ENCODE measurements at regions not wholly inside any gene's neighbourhood (a gene's known extent, or its start where the extent isn't known, plus 50 kb on each side); places are given as distances from the start of the nearest gene placed in this dataset.

GRCh38 chr1:193333166-193333565, 146.8 kb upstream of the B3GALT2 start:
- no peak overlapping the region for H3K27ac Mint-ChIP-seq
- peaks cover 4% of the 10 kb centered on the region for H3K4me1 Mint-ChIP-seq
- DNase-seq = no peak
- H3K9me3 Mint-ChIP-seq = peaks cover 21 to 35% of the 10 kb centered on the region in 2 donors
- no peaks in the 10 kb centered on the region for H3K27me3 Mint-ChIP-seq
- no peak for ATAC-seq
- no peak overlapping the region for H3K4me3 Mint-ChIP-seq

DNA sequence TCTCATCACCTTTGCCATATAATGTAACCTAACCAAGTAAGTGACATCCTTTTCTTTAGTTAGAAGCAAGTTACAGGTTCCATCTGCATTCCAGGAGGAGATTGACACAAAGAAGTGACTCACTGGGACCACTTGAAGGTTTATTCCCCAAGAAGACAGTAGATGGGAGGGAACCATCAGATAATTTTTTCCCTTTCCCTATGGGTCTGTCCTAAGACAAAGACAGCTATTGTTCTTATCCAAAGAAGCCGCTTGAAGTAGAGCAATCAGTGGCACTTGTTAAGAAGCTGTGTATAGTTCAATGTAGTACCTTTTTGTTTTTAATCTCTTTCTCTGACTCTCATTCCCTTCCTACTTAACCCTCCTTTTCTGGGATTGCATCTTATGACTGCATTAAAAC, 139.9 kb upstream of the B3GALT2 start:
- no peak overlapping the region for H3K27ac Mint-ChIP-seq

DNA sequence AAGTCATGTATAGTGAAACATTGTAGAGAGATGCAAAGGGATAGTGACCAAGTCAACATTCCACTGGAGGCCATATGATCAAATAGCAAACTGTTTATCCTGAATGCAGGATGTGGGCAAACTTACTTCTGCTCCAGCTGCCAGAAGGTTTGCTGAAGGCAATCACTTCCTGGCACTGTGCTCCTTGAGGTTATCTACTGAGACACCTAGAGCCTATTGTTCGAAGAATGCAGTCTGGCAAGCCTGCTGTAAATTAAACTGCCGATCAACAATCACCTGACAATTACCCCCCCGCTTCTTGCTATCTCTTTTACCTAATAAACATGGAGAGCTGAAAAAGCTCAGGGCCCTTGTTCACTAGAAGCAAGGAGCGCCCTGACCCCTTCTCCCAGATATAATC, 139.4 kb upstream of the B3GALT2 start:
- Mint-ChIP-seq H3K27ac (no peak overlapping the region), H3K9me3 (peaks cover 15 to 40% of the 10 kb centered on the region in 2 donors), H3K4me1 (no peaks in the 10 kb centered on the region), H3K4me3 (no peak overlapping the region), H3K27me3 (no peaks in the 10 kb centered on the region)
- ATAC-seq (no peak), DNase-seq (no peak)

More for the DNA sequence above, 139.9 kb upstream of the B3GALT2 start:
- Mint-ChIP-seq H3K4me1 (no peaks in the 10 kb centered on the region), H3K4me3 (no peak overlapping the region), H3K9me3 (peaks cover 16 to 45% of the 10 kb centered on the region in 2 donors), H3K27me3 (no peaks in the 10 kb centered on the region)
- ATAC-seq (no peak), DNase-seq (no peak)

GRCh38 chr1:193325042-193325441, 138.6 kb upstream of the B3GALT2 start:
- H3K4me3 Mint-ChIP-seq = no peak overlapping the region
- no peaks in the 10 kb centered on the region for H3K27me3 Mint-ChIP-seq
- peaks cover 14 to 38% of the 10 kb centered on the region in 2 donors for H3K9me3 Mint-ChIP-seq
- H3K27ac Mint-ChIP-seq = no peak overlapping the region
- ATAC-seq (no peak), DNase-seq (no peak)
- no peaks in the 10 kb centered on the region for H3K4me1 Mint-ChIP-seq

DNA sequence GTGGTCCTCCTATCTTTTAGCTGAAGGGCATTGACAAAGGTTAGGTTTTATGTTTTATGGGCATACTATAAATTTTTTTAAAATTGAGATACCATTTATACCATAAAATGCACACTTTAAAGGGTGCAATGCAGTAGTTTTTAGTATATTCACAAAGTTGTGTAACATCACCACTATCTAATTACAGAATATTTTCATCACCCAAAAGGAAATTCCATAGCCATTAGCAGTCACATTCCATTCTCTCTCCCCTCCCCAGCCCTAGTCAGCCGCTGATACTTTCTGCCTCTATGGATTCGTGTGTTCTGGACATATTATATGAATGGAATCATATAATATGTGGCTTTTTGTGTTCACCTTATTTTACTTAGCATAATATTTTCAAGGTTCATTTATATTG, 135.8 kb upstream of the B3GALT2 start:
- Mint-ChIP-seq H3K4me3 (no peak overlapping the region), H3K27ac (no peak overlapping the region), H3K4me1 (no peaks in the 10 kb centered on the region), H3K27me3 (no peaks in the 10 kb centered on the region), H3K9me3 (peaks cover 17 to 33% of the 10 kb centered on the region in 2 donors)
- DNase-seq (no peak), ATAC-seq (no peak)

DNA sequence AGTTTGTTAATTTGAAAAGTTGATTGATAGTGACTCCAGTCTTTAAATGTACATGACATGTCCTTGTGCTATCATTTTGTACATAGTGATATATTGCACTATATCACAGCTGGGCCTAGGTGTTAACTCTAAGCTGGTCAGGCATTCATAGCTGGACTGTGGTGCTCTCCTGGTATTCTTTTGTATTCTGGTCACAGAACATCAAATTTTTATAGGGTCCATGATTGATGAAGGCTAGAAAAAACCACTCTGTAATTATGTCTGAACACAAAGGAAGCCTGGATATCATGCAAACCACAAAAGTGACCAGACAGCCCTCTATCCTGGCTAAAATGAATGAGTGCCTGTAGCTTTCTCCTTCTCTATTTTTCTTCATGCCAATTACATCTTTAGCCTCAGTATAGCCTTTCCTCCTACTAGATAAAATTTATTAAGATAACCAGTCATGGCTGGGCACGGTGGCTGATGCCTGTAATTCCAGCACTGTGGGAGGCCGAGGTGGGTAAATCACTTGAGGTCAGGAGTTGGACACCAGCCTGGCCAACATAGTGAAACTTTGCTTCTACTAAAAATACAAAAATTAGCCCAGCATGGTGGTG, 134.9 kb upstream of the B3GALT2 start:
- DNase-seq (no peak), ATAC-seq (no peak)
- H3K4me1 Mint-ChIP-seq = no peaks in the 10 kb centered on the region
- no peaks in the 10 kb centered on the region for H3K27me3 Mint-ChIP-seq
- H3K4me3 Mint-ChIP-seq = no peak overlapping the region
- H3K27ac Mint-ChIP-seq = no peak overlapping the region
- peaks cover 17 to 30% of the 10 kb centered on the region in 2 donors for H3K9me3 Mint-ChIP-seq

DNA sequence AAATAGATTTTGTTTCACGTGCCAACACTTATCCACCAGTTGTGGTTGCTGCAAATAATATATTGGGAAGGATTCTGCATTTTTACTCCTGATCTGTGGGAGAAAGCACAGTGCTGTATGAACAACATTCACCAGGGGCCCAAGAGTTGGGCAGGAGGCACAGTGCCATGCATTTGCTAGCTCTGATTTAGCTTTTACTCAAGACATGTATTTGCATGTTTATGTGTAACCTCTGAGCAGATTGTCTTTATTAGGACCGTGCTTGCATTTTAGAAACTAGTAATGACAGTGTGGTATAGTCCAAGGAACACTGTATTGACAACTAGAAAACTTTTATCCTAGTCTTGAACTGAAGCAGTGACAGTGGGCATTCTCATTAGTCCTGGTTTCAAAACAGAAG, 133.9 kb upstream of the B3GALT2 start:
- no peak for DNase-seq

GRCh38 chr1:193318347-193318746, 131.9 kb upstream of the B3GALT2 start:
- DNase-seq = no peak

More for the DNA sequence above, 133.9 kb upstream of the B3GALT2 start:
- H3K9me3 Mint-ChIP-seq = peaks cover 12 to 24% of the 10 kb centered on the region in 2 donors
- ATAC-seq = no peak
- no peak overlapping the region for H3K4me3 Mint-ChIP-seq
- H3K27me3 Mint-ChIP-seq = no peaks in the 10 kb centered on the region
- no peak overlapping the region for H3K27ac Mint-ChIP-seq
- H3K4me1 Mint-ChIP-seq = no peaks in the 10 kb centered on the region

GRCh38 chr1:193313354-193314140, 127.1 kb upstream of the B3GALT2 start:
- H3K4me3 Mint-ChIP-seq = no peak overlapping the region
- DNase-seq = no peak
- ATAC-seq = no peak
- H3K27me3 Mint-ChIP-seq = no peaks in the 10 kb centered on the region
- no peaks in the 10 kb centered on the region for H3K9me3 Mint-ChIP-seq
- H3K27ac Mint-ChIP-seq = no peak overlapping the region
- H3K4me1 Mint-ChIP-seq = peaks cover 14% of the 10 kb centered on the region

More at GRCh38 chr1:193318347-193318746, 131.9 kb upstream of the B3GALT2 start:
- Mint-ChIP-seq H3K27me3 (no peaks in the 10 kb centered on the region), H3K4me1 (no peaks in the 10 kb centered on the region), H3K9me3 (peaks cover 8 to 12% of the 10 kb centered on the region in 2 donors), H3K4me3 (no peak overlapping the region), H3K27ac (no peak overlapping the region)
- ATAC-seq = no peak

- no peak for ATAC-seq
Observed at GRCh38 chr1:193312432-193312831, 126.0 kb upstream of the B3GALT2 start.

GRCh38 chr1:193311226-193311948, 125.0 kb upstream of the B3GALT2 start:
- DNase-seq (no peak), ATAC-seq (no peak)
- Mint-ChIP-seq H3K9me3 (no peaks in the 10 kb centered on the region), H3K27ac (no peak overlapping the region), H3K4me1 (peaks cover 14% of the 10 kb centered on the region), H3K4me3 (no peak overlapping the region), H3K27me3 (no peaks in the 10 kb centered on the region)

More at GRCh38 chr1:193312432-193312831, 126.0 kb upstream of the B3GALT2 start:
- peaks cover 14% of the 10 kb centered on the region for H3K4me1 Mint-ChIP-seq
- no peak overlapping the region for H3K27ac Mint-ChIP-seq
- no peaks in the 10 kb centered on the region for H3K27me3 Mint-ChIP-seq
- no peak overlapping the region for H3K4me3 Mint-ChIP-seq
- no peaks in the 10 kb centered on the region for H3K9me3 Mint-ChIP-seq
- no peak for DNase-seq

GRCh38 chr1:193310564-193310963, 124.2 kb upstream of the B3GALT2 start:
- DNase-seq (no peak), ATAC-seq (no peak)
- Mint-ChIP-seq H3K27ac (no peak overlapping the region), H3K27me3 (no peaks in the 10 kb centered on the region), H3K4me3 (no peak overlapping the region), H3K4me1 (peaks cover 14% of the 10 kb centered on the region), H3K9me3 (no peaks in the 10 kb centered on the region)

- Mint-ChIP-seq H3K4me1 (peaks cover 14% of the 10 kb centered on the region), H3K4me3 (no peak overlapping the region), H3K27me3 (no peaks in the 10 kb centered on the region), H3K27ac (no peak overlapping the region), H3K9me3 (no peaks in the 10 kb centered on the region)
- ATAC-seq (no peak), DNase-seq (no peak)
Observed at GRCh38 chr1:193309936-193310475, 123.6 kb upstream of the B3GALT2 start.

DNA sequence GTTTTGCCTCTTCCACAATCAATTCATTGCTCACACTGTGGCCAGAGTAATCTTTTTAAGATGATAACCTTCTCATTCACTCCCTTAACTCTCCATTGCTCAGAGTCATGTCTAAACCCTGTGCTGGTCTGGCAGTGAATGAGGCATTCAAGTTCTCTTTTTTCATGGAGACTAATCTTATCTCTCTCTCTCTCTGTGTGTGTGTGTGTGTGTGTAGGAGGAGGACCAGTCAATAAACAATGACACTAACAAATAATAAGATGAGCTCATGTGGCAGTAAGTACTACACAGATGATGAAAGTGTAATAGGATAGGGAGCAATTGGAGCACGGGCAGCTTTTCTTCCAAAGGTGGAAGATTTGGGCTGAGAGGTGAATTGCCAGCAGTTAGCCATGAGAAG, 122.0 kb upstream of the B3GALT2 start:
- no peak overlapping the region for H3K4me3 Mint-ChIP-seq
- peaks cover 14% of the 10 kb centered on the region for H3K4me1 Mint-ChIP-seq
- no peaks in the 10 kb centered on the region for H3K9me3 Mint-ChIP-seq
- H3K27me3 Mint-ChIP-seq = no peaks in the 10 kb centered on the region
- no peak for DNase-seq
- no peak for ATAC-seq
- no peak overlapping the region for H3K27ac Mint-ChIP-seq

GRCh38 chr1:193306430-193306829, 120.0 kb upstream of the B3GALT2 start:
- no peaks in the 10 kb centered on the region for H3K9me3 Mint-ChIP-seq
- H3K27ac Mint-ChIP-seq = no peak overlapping the region

More at GRCh38 chr1:193306430-193306829, 120.0 kb upstream of the B3GALT2 start:
- no peak overlapping the region for H3K4me3 Mint-ChIP-seq
- no peaks in the 10 kb centered on the region for H3K27me3 Mint-ChIP-seq
- no peak for DNase-seq
- ATAC-seq = no peak
- H3K4me1 Mint-ChIP-seq = peaks cover 13% of the 10 kb centered on the region
